Progenitor cell of endocrine pancreas (in vitro differentiated cells): ENCODE measurements at regions not wholly inside any gene's neighbourhood (a gene's known extent, or its start where the extent isn't known, plus 50 kb on each side); places are given as distances from the start of the nearest gene placed in this dataset.

Experiments used
- DNase-seq: peaks from one replicate; pipeline ENCODE4 v3.0.0; 2021; ENCODE audit warnings: low spot score; ENCODE audit not compliant: unreplicated experiment
- H3K27ac Mint-ChIP-seq: 2 replicates; pipeline ENCODE4 v1.8.0; 2021; ENCODE audit warnings: mild to moderate bottlenecking, moderate library complexity, mixed read lengths
- H3K27me3 Mint-ChIP-seq: 2 replicates; pipeline ENCODE4 v1.8.0; 2021; ENCODE audit warnings: mixed read lengths
- H3K36me3 Mint-ChIP-seq: 2 replicates; pipeline ENCODE4 v1.8.0; 2022; ENCODE audit warnings: mixed read lengths; ENCODE audit not compliant: insufficient read depth
- H3K4me1 Mint-ChIP-seq: 2 replicates; pipeline ENCODE4 v1.8.0; 2021; ENCODE audit warnings: low read depth, mixed read lengths
- H3K4me3 Mint-ChIP-seq: 2 replicates; pipeline ENCODE4 v1.8.0; 2021; ENCODE audit warnings: low read depth, mild to moderate bottlenecking, moderate library complexity, mixed read lengths
- H3K9me3 Mint-ChIP-seq: 2 replicates; pipeline ENCODE4 v1.8.0; 2021; ENCODE audit warnings: low read depth, mixed read lengths
- TF ChIP-seq, protein P1 (sequence below): fragments of 200-600 bp; sonication (generic); IDR thresholded peaks from one replicate; pipeline ENCODE4 v1.5.0; 2021; ENCODE audit warnings: antibody characterized with exemption, mild to moderate bottlenecking; ENCODE audit not compliant: unreplicated experiment

- H3K4me3 Mint-ChIP-seq = no peak overlapping the region
- H3K27ac Mint-ChIP-seq = no peak overlapping the region
- no peaks in the 10 kb centered on the region for H3K4me1 Mint-ChIP-seq
- peaks cover 10% of the 10 kb centered on the region for H3K9me3 Mint-ChIP-seq
- H3K36me3 Mint-ChIP-seq = no peaks in the 10 kb centered on the region
- DNase-seq = no peak
- no peaks in the 10 kb centered on the region for H3K27me3 Mint-ChIP-seq
- TF ChIP-seq, protein P1, sequence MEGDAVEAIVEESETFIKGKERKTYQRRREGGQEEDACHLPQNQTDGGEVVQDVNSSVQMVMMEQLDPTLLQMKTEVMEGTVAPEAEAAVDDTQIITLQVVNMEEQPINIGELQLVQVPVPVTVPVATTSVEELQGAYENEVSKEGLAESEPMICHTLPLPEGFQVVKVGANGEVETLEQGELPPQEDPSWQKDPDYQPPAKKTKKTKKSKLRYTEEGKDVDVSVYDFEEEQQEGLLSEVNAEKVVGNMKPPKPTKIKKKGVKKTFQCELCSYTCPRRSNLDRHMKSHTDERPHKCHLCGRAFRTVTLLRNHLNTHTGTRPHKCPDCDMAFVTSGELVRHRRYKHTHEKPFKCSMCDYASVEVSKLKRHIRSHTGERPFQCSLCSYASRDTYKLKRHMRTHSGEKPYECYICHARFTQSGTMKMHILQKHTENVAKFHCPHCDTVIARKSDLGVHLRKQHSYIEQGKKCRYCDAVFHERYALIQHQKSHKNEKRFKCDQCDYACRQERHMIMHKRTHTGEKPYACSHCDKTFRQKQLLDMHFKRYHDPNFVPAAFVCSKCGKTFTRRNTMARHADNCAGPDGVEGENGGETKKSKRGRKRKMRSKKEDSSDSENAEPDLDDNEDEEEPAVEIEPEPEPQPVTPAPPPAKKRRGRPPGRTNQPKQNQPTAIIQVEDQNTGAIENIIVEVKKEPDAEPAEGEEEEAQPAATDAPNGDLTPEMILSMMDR = no peak
Observed at GRCh38 chr5:107092695-107093094, 578.0 kb downstream of the EFNA5 start.

- Mint-ChIP-seq H3K4me3 (no peak overlapping the region), H3K27me3 (no peaks in the 10 kb centered on the region), H3K27ac (no peak overlapping the region), H3K4me1 (no peaks in the 10 kb centered on the region), H3K9me3 (peaks cover 10% of the 10 kb centered on the region), H3K36me3 (no peaks in the 10 kb centered on the region)
- TF ChIP-seq, protein P1 = no peak
- no peak for DNase-seq
Observed at GRCh38 chr5:107090506-107090905, 580.2 kb downstream of the EFNA5 start.

DNA sequence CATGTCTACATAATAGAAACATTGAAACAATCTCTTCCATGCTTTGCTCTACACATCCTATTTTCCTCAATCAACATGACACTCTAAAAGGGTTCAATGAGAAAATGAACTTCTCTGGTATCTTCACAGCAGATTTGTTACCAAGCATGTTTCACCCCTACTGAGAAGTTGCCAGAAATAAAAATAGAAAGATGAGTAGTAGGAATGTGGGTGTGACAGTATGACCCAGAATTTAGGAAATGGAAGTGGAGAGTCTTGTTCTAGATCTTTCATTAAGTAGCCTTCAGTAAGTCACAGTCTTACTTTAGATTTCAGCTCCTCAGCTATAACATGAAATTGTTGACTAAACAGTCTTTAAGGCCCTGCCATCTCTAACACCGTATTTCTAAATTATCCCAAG is 581.8 kb downstream of the EFNA5 start:
- DNase-seq = no peak
- H3K27ac Mint-ChIP-seq = no peak overlapping the region
- H3K27me3 Mint-ChIP-seq = no peaks in the 10 kb centered on the region
- no peak overlapping the region for H3K4me3 Mint-ChIP-seq
- H3K4me1 Mint-ChIP-seq = no peaks in the 10 kb centered on the region
- no peaks in the 10 kb centered on the region for H3K36me3 Mint-ChIP-seq
- TF ChIP-seq, protein P1 = no peak
- peaks cover 6% of the 10 kb centered on the region for H3K9me3 Mint-ChIP-seq

GRCh38 chr5:107085572-107085971 is 585.2 kb downstream of the EFNA5 start:
- no peak overlapping the region for H3K4me3 Mint-ChIP-seq
- H3K9me3 Mint-ChIP-seq = no peaks in the 10 kb centered on the region
- no peaks in the 10 kb centered on the region for H3K36me3 Mint-ChIP-seq
- TF ChIP-seq, protein P1 = no peak
- H3K4me1 Mint-ChIP-seq = no peaks in the 10 kb centered on the region
- H3K27ac Mint-ChIP-seq = no peak overlapping the region
- DNase-seq = no peak
- no peaks in the 10 kb centered on the region for H3K27me3 Mint-ChIP-seq

GRCh38 chr5:107074996-107075395 is 595.7 kb downstream of the EFNA5 start:
- TF ChIP-seq, protein P1 = no peak
- Mint-ChIP-seq H3K9me3 (peaks cover 9% of the 10 kb centered on the region), H3K4me3 (no peak overlapping the region), H3K27ac (no peak overlapping the region), H3K4me1 (no peaks in the 10 kb centered on the region), H3K27me3 (no peaks in the 10 kb centered on the region), H3K36me3 (peaks cover 3% of the 10 kb centered on the region)
- DNase-seq = no peak
